HepG2 (cell line): ENCODE measurements at regions not wholly inside any gene's neighbourhood (a gene's known extent, or its start where the extent isn't known, plus 50 kb on each side); places are given as distances from the start of the nearest gene placed in this dataset.
"Not testable (repeated sequence)": the region's sequence is repeated elsewhere in the genome, so short reads cannot be mapped to it uniquely, and the experiment has no call there.

Source experiments
- ATAC-seq: fragments of 200-7000 bp; cut with Tn5 transposase; 3 replicates; pipeline ENCODE4 v1.9.1; 2020; ENCODE audit warnings: mild to moderate bottlenecking, moderate library complexity
- BruUV-seq: library from RNA; stranded (reverse); fragments of 400-500 nt; replicated peaks from 2 replicates; lab custom pipeline; 2021; lab: Mats Ljungman, UMichigan
- CTCF ChIA-PET: fragments of 300-600 bp; formaldehyde crosslinking; extraction: SDS; loops from one replicate; lab custom pipeline; 2021; ENCODE audit warnings: low total read pairs, inconsistent platforms, low intra/inter-chr PET ratio; lab: Yijun Ruan, JAX
- POLR2A ChIA-PET: fragments of 350-600 bp; sonication (Branson Sonifier 250); formaldehyde crosslinking; loops from one replicate; lab custom pipeline; 2020; ENCODE audit warnings: antibody characterized with exemption, inconsistent platforms; lab: Yijun Ruan, JAX
- DNase-seq: peaks from one replicate; pipeline ENCODE4 v3.0.0-alpha.2; 2015; ENCODE audit warnings: low spot score
- FAIRE-seq: peaks from 3 replicates; lab custom pipeline; 2011; peaks lifted over from hg19 to GRCh38; lab: Jason Lieb, UNC
- H2AFZ ChIP-seq: one replicate; pipeline ENCODE4 v1.6.1; 2011; ENCODE audit warnings: low read length, inconsistent platforms
- H3K27ac ChIP-seq: fragments of 300-600 bp; 3 replicates; pipeline ENCODE4 v1.8.0; 2011; ENCODE audit warnings: mixed run types, mild to moderate bottlenecking, mixed read lengths, low read length, inconsistent platforms; ENCODE audit not compliant: insufficient read depth; ENCODE audit errors: extremely low read length
- H3K27me3 ChIP-seq, 2 experiments: fragments of 200-600 bp in 1 of 2; 2 replicates in 1 of 2; 3 replicates in 1 of 2; pipeline versions ENCODE4 v1.6.0 to v1.8.0; 2011; ENCODE audit warnings: low read length in 2 of 2, mild to moderate bottlenecking in 2 of 2, moderate library complexity in 2 of 2, inconsistent platforms in 1 of 2; ENCODE audit not compliant: insufficient read depth in 2 of 2, control insufficient read depth in 1 of 2
- H3K36me3 ChIP-seq, 2 experiments: fragments of 200-600 bp in 1 of 2; replicated peaks in 1 of 2; 2 replicates in 1 of 2; 3 replicates in 1 of 2; pipeline versions ENCODE4 v1.5.1 to v1.8.0; 2011; ENCODE audit warnings: low read length in 2 of 2, inconsistent platforms in 1 of 2; ENCODE audit not compliant: insufficient read depth in 2 of 2, control insufficient read depth in 1 of 2
- H3K4me1 ChIP-seq: 2 replicates; pipeline ENCODE4 v1.5.1; 2012; ENCODE audit warnings: low read length, inconsistent platforms; ENCODE audit not compliant: insufficient read depth
- H3K4me2 ChIP-seq: 2 replicates; pipeline ENCODE4 v1.6.0; 2011; ENCODE audit warnings: low read depth, low read length, inconsistent platforms
- H3K4me3 ChIP-seq, 3 experiments: fragments of 200-600 bp in 1 of 3; sonication (generic), shearing (Covaris generic) in 1 of 3; replicated peaks in 1 of 3; 2 replicates each; pipeline ENCODE4 v1.5.1; 2011 to 2016; ENCODE audit warnings: low read length in 3 of 3, inconsistent platforms in 2 of 3, low read depth in 2 of 3, mild to moderate bottlenecking in 2 of 3, control low read depth in 1 of 3, mixed read lengths in 1 of 3; ENCODE audit not compliant: insufficient read depth in 1 of 3
- H3K79me2 ChIP-seq: one replicate; pipeline ENCODE4 v1.6.1; 2011; ENCODE audit warnings: low read length, inconsistent platforms; ENCODE audit not compliant: insufficient read depth
- H3K9ac ChIP-seq: 2 replicates; pipeline ENCODE4 v1.6.0; 2011; ENCODE audit warnings: mild to moderate bottlenecking, low read depth, low read length, inconsistent platforms; ENCODE audit not compliant: insufficient read depth
- H3K9me3 ChIP-seq: 2 replicates; pipeline ENCODE4 v1.5.1; 2012; ENCODE audit warnings: mild to moderate bottlenecking, low read length
- H4K20me1 ChIP-seq: 2 replicates; pipeline ENCODE4 v1.6.0; 2011; ENCODE audit warnings: inconsistent platforms, mild to moderate bottlenecking, low read length, moderate library complexity; ENCODE audit not compliant: insufficient read depth
- DNMT1 ChIP-seq: sonication (generic); formaldehyde crosslinking; IDR thresholded peaks from 2 replicates; pipeline ENCODE4 v1.5.1; 2020; ENCODE audit warnings: mild to moderate bottlenecking, missing genetic modification reagents
- FOXA1 ChIP-seq, 2 experiments: fragments of 450-650 bp in 1 of 2; sonication (generic) in 1 of 2; formaldehyde crosslinking in 1 of 2; IDR thresholded peaks; 2 replicates each; pipeline versions ENCODE4 v1.4.0 to v1.6.1; 2016 to 2020; ENCODE audit warnings: missing genetic modification reagents in 1 of 2
- GFI1 ChIP-seq: sonication (generic); formaldehyde crosslinking; IDR thresholded peaks from 2 replicates; pipeline ENCODE4 v1.5.0; 2020; ENCODE audit warnings: missing genetic modification reagents, mild to moderate bottlenecking, borderline replicate concordance
- MAFG ChIP-seq: sonication (generic); formaldehyde crosslinking; IDR thresholded peaks from 2 replicates; pipeline ENCODE4 v1.5.1; 2020; ENCODE audit warnings: mild to moderate bottlenecking, missing genetic modification reagents
- ZNF124 ChIP-seq: sonication (generic); formaldehyde crosslinking; IDR thresholded peaks from 2 replicates; pipeline ENCODE4 v1.4.0; 2020; ENCODE audit warnings: missing genetic modification reagents
- ZNF382 ChIP-seq: sonication (generic); formaldehyde crosslinking; IDR thresholded peaks from 2 replicates; pipeline ENCODE4 v1.5.0; 2020; ENCODE audit warnings: missing genetic modification reagents, mild to moderate bottlenecking, borderline replicate concordance
- ZNF530 ChIP-seq: sonication (generic); formaldehyde crosslinking; IDR thresholded peaks from 2 replicates; pipeline ENCODE4 v1.5.0; 2020; ENCODE audit warnings: low read depth, mild to moderate bottlenecking, missing genetic modification reagents
- WGBS: methylation state at CpG from one replicate; pipeline ENCODE4 v1.1.6; 2017; ENCODE audit warnings: low lambda C conversion rate; 5-methylcytosine and 5-hydroxymethylcytosine counted together
- in situ Hi-C: cut with HindIII; loops from 2 replicates; pipeline ENCODE4 v1.10.0; 2017; ENCODE audit warnings: low pct_unique_long_range_greater_than_20kb; ENCODE audit not compliant: extremely low pct_ligation_motif_present
- intact Hi-C: fragments of 100-400 bp; cut with micrococcal nuclease; formaldehyde crosslinking; loops from one replicate; pipeline ENCODE4 v1.10.0; 2022; ENCODE audit not compliant: unreplicated experiment

DNA sequence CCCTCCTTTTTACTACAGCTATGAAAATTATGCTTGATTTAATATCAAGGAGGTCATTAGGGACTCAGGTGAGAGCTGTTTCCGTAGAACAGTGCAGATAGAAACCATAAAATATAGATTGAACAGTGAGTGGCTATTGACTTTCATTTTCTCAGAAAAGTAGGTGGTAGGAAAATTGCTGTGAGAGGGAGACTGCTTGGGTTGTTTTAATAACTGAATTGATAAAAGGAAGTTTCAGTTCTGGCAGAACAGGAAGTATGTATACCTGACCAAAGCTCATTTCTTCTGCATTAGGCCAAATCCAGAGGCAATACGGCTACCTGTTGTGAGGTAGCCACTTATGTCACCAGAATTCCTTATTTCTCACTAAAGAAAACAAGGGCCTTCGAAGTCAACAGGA lies 761.7 kb upstream of the ARRDC3 start:
- ATAC-seq (no peak), DNase-seq (no peak), FAIRE-seq (no peak)
- H3K36me3 ChIP-seq, result no peaks in the 10 kb centered on the region
- no peak overlapping the region for H3K4me3 ChIP-seq
- H3K4me1 ChIP-seq, result no peaks in the 10 kb centered on the region
- H3K79me2 ChIP-seq, result no peaks in the 10 kb centered on the region
- no peaks in the 10 kb centered on the region for H4K20me1 ChIP-seq
- no peaks in the 10 kb centered on the region for H3K9me3 ChIP-seq
- no peak overlapping the region for H3K27ac ChIP-seq
- in situ Hi-C loops, result no loop called here
- H3K4me2 ChIP-seq, result no peak overlapping the region
- H3K9ac ChIP-seq, result no peak overlapping the region
- POLR2A ChIA-PET, result no interaction called here
- CTCF ChIA-PET, result no interaction called here
- BruUV-seq, result no TSS peak
- intact Hi-C loops, result no loop called here
- H3K27me3 ChIP-seq, result no peaks in the 10 kb centered on the region
- no peak for TF ChIP-seq ZNF382 (CRISPR knock-in tag)
- no peak for TF ChIP-seq MAFG
- no peak for TF ChIP-seq GFI1 (CRISPR knock-in tag)
- no peak for TF ChIP-seq FOXA1 (IDR thresholded peaks at IDR 0.05)
- TF ChIP-seq FOXA1 (CRISPR knock-in tag; IDR thresholded peaks at IDR 0.05), result no peak
- TF ChIP-seq ZNF124 (CRISPR knock-in tag), result no peak
- TF ChIP-seq DNMT1, result no peak
- no peak for TF ChIP-seq ZNF530
- H2AFZ ChIP-seq, result no peak overlapping the region
- WGBS, result 3% methylated on average over 3 of the region's 3 CpGs

DNA sequence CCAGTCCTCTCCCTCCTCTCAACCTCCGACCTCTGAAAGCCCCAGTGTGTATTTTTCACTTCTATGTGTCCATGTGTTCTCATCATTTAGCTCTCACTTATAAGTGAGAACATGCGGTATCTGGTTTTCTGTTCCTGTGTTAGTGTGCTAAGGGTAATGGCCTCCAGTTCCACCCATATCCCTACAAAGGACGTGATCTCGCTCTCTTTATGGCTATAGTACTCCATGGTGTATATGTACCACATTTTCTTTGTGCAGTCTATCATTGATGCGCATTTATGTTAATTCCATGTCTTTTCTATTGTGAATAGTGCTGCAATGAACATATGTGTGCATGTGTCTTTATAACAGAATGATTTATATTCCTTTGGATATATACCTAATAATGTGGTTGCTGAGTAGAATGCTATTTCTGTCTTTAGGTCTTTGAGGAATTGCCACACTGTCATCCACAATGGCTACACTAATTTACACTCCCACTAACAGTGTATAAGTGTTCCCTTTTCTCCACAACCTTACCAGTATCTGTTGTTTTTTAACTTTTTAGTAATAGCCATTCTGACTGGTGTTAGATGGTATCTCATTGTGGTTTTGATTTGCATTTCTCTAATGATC lies 749.3 kb upstream of the ARRDC3 start:
- FAIRE-seq, H3K4me1 ChIP-seq, intact Hi-C loops, H3K4me2 ChIP-seq, H3K4me3 ChIP-seq, H3K9ac ChIP-seq, BruUV-seq, DNase-seq, in situ Hi-C loops, ATAC-seq, H3K27me3 ChIP-seq, H3K9me3 ChIP-seq, H3K36me3 ChIP-seq, H4K20me1 ChIP-seq, CTCF ChIA-PET, H2AFZ ChIP-seq, H3K27ac ChIP-seq, POLR2A ChIA-PET, H3K79me2 ChIP-seq: not testable (repeated sequence)
- WGBS, result 9% methylated on average over 5 of the region's 5 CpGs
